ENCODE measurements at regions not wholly inside any gene's neighbourhood (a gene's known extent, or its start where the extent isn't known, plus 50 kb on each side); places are given as distances from the start of the nearest gene placed in this dataset.

- H3K27me3 ChIP-seq (ENCODE audit: control insufficient read depth, insufficient read depth, low read length): no peaks in the 10 kb centered on the region
- ChIA-PET POLR2A (no interaction called here), CTCF (no interaction called here)
- no peak for DNase-seq (ENCODE audit: low read depth)
- TF ChIP-seq CTCF (IDR thresholded peaks at IDR 0.05; ENCODE audit: insufficient read depth, low read depth, low read length): no peak
- H3K36me3 ChIP-seq (ENCODE audit: control insufficient read depth, insufficient read depth, low read length): no peaks in the 10 kb centered on the region
- H3K4me3 ChIP-seq (ENCODE audit: low read depth, low read length): no peak overlapping the region
These were observed 213.9 kb upstream of the ZNF536 start for GRCh38 chr19:30158067-30158892.

- ChIA-PET CTCF (no interaction called here), POLR2A (no interaction called here)
- H3K36me3 ChIP-seq (ENCODE audit: control insufficient read depth, insufficient read depth, low read length): no peaks in the 10 kb centered on the region
- no peak for DNase-seq (ENCODE audit: low read depth)
- no peak for TF ChIP-seq CTCF (IDR thresholded peaks at IDR 0.05; ENCODE audit: insufficient read depth, low read depth, low read length)
- H3K27me3 ChIP-seq (ENCODE audit: control insufficient read depth, insufficient read depth, low read length): no peaks in the 10 kb centered on the region
- H3K4me3 ChIP-seq (ENCODE audit: low read depth, low read length): no peak overlapping the region
These were observed 213.3 kb upstream of the ZNF536 start for GRCh38 chr19:30158893-30159245.

- ChIA-PET CTCF (no interaction called here), POLR2A (no interaction called here)
- Histone ChIP-seq H3K36me3 (ENCODE audit: control insufficient read depth, insufficient read depth, low read length) (no peaks in the 10 kb centered on the region), H3K27me3 (ENCODE audit: control insufficient read depth, insufficient read depth, low read length) (no peaks in the 10 kb centered on the region), H3K4me3 (ENCODE audit: low read depth, low read length) (no peak overlapping the region)
- no peak for DNase-seq (ENCODE audit: low read depth)
- no peak for TF ChIP-seq CTCF (IDR thresholded peaks at IDR 0.05; ENCODE audit: insufficient read depth, low read depth, low read length)
These were observed 212.5 kb upstream of the ZNF536 start for GRCh38 chr19:30159636-30160035.

- ChIA-PET POLR2A (no interaction called here), CTCF (no interaction called here)
- H3K4me3 ChIP-seq (ENCODE audit: low read depth, low read length): no peak overlapping the region
- no peak for TF ChIP-seq CTCF (IDR thresholded peaks at IDR 0.05; ENCODE audit: insufficient read depth, low read depth, low read length)
- no peaks in the 10 kb centered on the region for H3K36me3 ChIP-seq (ENCODE audit: control insufficient read depth, insufficient read depth, low read length)
- no peaks in the 10 kb centered on the region for H3K27me3 ChIP-seq (ENCODE audit: control insufficient read depth, insufficient read depth, low read length)
- DNase-seq (ENCODE audit: low read depth): no peak
These were observed 211.8 kb upstream of the ZNF536 start for GRCh38 chr19:30160426-30160825.

GRCh38 chr19:30161021-30161655 is 211.0 kb upstream of the ZNF536 start:
- no peak for DNase-seq (ENCODE audit: low read depth)
- TF ChIP-seq CTCF (IDR thresholded peaks at IDR 0.05; ENCODE audit: insufficient read depth, low read depth, low read length): no peak
- Histone ChIP-seq H3K27me3 (ENCODE audit: control insufficient read depth, insufficient read depth, low read length) (no peaks in the 10 kb centered on the region), H3K36me3 (ENCODE audit: control insufficient read depth, insufficient read depth, low read length) (no peaks in the 10 kb centered on the region), H3K4me3 (ENCODE audit: low read depth, low read length) (no peak overlapping the region)
- ChIA-PET POLR2A (no interaction called here), CTCF (no interaction called here)
